Neutrophil (primary cell): ENCODE measurements at regions not wholly inside any gene's neighbourhood (a gene's known extent, or its start where the extent isn't known, plus 50 kb on each side); places are given as distances from the start of the nearest gene placed in this dataset.

Experiments used
- H3K27ac ChIP-seq: fragments of 200-600 bp; sonication (generic); 2 replicates; pipeline ENCODE4 v1.5.1; 2016; ENCODE audit warnings: mild to moderate bottlenecking, moderate library complexity
- H3K27me3 ChIP-seq: fragments of 200-600 bp; sonication (generic); 2 replicates; pipeline ENCODE4 v1.6.0; 2016; ENCODE audit warnings: mild to moderate bottlenecking
- H3K36me3 ChIP-seq: fragments of 200-600 bp; sonication (generic); 2 replicates; pipeline ENCODE4 v1.5.1; 2017
- H3K4me1 ChIP-seq, 2 experiments: fragments of 200-600 bp in 1 of 2; sonication (generic) in 1 of 2; 1 replicate in 1 of 2; 2 replicates in 1 of 2; pipeline versions ENCODE4 v1.5.1 to v1.6.1; 2013 to 2016; ENCODE audit warnings: low read depth in 1 of 2, low read length in 1 of 2, mild to moderate bottlenecking in 1 of 2, moderate library complexity in 1 of 2; ENCODE audit not compliant: control insufficient read depth in 1 of 2, insufficient read depth in 1 of 2
- H3K4me3 ChIP-seq, 2 experiments: fragments of 200-600 bp in 1 of 2; sonication (generic) in 1 of 2; 1 replicate in 1 of 2; 2 replicates in 1 of 2; pipeline ENCODE4 v1.5.1; 2013 to 2016; ENCODE audit warnings: low read depth in 1 of 2, low read length in 1 of 2, mild to moderate bottlenecking in 1 of 2, moderate library complexity in 1 of 2
- H3K9me3 ChIP-seq: fragments of 200-600 bp; sonication (generic); 2 replicates; pipeline ENCODE4 v1.5.1; 2016
- TF ChIP-seq, protein P1 (sequence below): fragments of 200-600 bp; sonication (generic); IDR thresholded peaks from 2 replicates; pipeline ENCODE4 v1.5.1; 2016; ENCODE audit warnings: antibody characterized with exemption

DNA sequence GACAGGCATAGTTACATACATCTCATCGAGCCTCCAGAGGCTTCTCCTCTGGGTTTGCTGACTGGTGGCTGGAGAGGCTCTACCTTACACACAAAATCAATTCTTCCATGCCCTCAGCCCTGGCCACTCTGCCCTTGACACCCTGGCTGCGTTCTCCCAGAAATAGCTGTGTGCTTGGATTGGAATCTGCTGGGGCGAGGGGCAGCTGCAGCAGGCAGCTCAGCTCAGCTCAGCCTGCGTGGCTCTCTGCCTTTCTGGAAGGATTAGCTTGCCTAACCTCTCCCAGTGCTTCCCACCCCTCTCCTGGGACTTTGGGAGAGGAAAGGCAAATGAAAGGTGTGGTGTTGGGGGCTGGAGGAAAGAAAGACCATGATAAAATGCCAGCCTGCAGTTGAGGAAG, 216.1 kb downstream of the ENGASE start:
- H3K9me3 ChIP-seq = no peaks in the 10 kb centered on the region
- H3K4me1 ChIP-seq = no peaks in the 10 kb centered on the region
- TF ChIP-seq, protein P1, sequence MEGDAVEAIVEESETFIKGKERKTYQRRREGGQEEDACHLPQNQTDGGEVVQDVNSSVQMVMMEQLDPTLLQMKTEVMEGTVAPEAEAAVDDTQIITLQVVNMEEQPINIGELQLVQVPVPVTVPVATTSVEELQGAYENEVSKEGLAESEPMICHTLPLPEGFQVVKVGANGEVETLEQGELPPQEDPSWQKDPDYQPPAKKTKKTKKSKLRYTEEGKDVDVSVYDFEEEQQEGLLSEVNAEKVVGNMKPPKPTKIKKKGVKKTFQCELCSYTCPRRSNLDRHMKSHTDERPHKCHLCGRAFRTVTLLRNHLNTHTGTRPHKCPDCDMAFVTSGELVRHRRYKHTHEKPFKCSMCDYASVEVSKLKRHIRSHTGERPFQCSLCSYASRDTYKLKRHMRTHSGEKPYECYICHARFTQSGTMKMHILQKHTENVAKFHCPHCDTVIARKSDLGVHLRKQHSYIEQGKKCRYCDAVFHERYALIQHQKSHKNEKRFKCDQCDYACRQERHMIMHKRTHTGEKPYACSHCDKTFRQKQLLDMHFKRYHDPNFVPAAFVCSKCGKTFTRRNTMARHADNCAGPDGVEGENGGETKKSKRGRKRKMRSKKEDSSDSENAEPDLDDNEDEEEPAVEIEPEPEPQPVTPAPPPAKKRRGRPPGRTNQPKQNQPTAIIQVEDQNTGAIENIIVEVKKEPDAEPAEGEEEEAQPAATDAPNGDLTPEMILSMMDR = no peak
- H3K36me3 ChIP-seq = no peaks in the 10 kb centered on the region
- no peak overlapping the region for H3K27ac ChIP-seq
- H3K4me3 ChIP-seq = no peak overlapping the region
- peaks cover 23% of the 10 kb centered on the region for H3K27me3 ChIP-seq

DNA sequence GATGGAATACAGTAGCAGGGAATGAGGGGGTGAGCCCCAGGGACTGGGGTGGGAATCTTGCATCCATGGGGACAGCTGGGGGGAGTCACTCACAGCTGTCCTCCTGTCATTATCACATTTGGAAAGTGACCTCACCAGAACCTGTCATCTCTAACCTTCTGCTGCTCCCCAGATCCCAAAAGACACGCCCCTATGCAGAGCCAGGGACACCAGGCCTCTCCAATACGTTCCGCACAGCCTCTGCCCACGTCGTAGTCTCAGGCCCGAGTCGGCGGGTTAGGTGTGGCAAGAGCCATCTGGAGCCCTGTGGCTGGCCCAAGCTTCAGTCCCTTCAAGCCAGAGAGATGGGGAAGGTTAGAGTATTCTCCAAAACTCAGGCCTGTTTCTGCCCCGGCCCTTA, 214.3 kb downstream of the ENGASE start:
- H3K4me1 ChIP-seq = no peaks in the 10 kb centered on the region
- H3K27me3 ChIP-seq = peaks cover 10% of the 10 kb centered on the region
- TF ChIP-seq, protein P1 = no peak
- H3K27ac ChIP-seq = no peak overlapping the region
- H3K9me3 ChIP-seq = no peaks in the 10 kb centered on the region
- H3K4me3 ChIP-seq = no peak overlapping the region
- H3K36me3 ChIP-seq = no peaks in the 10 kb centered on the region

DNA sequence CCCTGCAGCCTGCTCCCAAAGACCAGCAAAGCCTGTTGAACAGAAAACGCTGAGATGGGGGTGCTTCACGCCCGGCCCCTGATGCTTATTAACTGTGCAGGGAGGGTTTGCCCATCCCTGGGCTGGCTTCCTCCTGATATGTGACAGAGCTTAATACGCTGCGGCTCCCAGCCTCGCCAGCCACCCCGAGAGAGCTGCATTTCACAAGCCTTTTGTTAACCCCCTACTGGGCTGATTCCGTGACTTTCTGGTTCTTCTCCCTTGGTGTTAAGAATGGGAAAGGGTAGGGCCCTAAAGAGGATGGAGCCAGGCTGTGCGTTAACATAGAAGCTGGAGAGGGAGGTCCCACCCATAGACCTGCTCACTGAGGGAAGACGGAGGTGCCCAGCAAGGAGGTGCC, 211.8 kb downstream of the ENGASE start:
- Histone ChIP-seq H3K9me3 (no peaks in the 10 kb centered on the region), H3K36me3 (no peaks in the 10 kb centered on the region), H3K27me3 (peaks cover 14% of the 10 kb centered on the region), H3K4me1 (no peaks in the 10 kb centered on the region), H3K27ac (no peak overlapping the region), H3K4me3 (no peak overlapping the region)
- TF ChIP-seq, protein P1 = no peak

DNA sequence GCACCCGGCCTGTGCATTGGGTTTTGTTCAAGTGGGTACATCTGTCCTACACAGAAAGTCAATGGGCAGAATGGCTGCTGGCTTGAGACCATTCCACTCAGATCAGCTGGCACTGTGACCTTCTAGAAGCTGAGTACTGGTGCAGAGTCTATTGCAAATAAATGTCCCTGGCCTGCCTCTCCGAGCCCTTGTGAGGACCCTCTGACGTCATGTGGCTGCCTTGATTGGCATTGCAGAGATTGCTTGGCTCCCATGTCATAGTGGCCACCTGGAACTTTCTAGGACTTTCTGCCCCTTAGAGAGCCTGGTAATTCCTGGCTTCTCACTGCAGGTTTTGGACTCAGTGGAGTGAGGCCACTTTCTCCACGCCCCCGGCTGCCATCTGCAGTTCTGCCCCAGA, 211.3 kb downstream of the ENGASE start:
- Histone ChIP-seq H3K4me1 (no peaks in the 10 kb centered on the region), H3K9me3 (no peaks in the 10 kb centered on the region), H3K4me3 (no peak overlapping the region), H3K36me3 (no peaks in the 10 kb centered on the region), H3K27ac (no peak overlapping the region), H3K27me3 (peaks cover 15% of the 10 kb centered on the region)
- TF ChIP-seq, protein P1 = no peak

DNA sequence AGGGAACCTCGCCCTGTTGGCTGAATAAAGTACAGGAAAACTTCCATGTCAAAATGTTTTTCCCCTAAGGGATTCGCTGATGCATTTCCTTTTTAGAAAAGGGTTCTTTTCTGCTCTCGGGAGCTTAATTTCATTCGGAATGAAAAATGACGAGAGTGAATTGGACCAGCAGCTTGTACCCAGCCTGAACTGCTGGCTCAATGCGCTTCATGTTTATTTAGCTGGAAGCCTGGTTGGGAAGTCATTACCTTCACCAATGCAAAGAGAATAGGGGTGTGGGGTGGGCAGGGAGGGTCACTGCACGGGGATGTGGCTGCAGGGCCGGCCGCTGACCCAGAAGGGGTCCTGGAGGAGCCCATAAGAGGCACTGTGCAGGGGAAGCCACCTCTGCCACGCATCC, 207.7 kb downstream of the ENGASE start:
- Histone ChIP-seq H3K4me3 (no peak overlapping the region), H3K4me1 (no peaks in the 10 kb centered on the region), H3K9me3 (no peaks in the 10 kb centered on the region), H3K27me3 (peaks cover 15% of the 10 kb centered on the region), H3K36me3 (no peaks in the 10 kb centered on the region), H3K27ac (no peak overlapping the region)
- TF ChIP-seq, protein P1 = no peak

DNA sequence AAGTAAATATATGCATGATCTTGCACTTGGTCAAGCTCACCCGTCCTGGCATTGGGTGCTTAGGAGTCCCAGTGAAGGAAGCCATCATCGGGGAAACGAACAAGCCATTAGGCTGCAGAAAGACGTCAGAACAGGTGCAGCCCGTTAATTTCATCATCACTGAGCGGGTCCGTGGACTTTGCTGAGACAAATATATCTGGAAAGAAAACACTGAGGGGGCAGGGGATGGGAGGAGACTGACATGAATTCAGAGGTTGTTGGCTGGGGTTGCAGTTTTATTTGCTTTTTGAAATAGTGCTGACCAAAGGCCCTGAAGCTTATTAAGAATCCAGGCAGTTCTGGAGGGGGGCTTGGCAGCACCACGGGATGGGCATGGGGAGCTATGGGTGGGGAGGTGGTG, 207.2 kb downstream of the ENGASE start:
- TF ChIP-seq, protein P1 = no peak
- Histone ChIP-seq H3K4me3 (no peak overlapping the region), H3K9me3 (no peaks in the 10 kb centered on the region), H3K27me3 (peaks cover 15% of the 10 kb centered on the region), H3K27ac (no peak overlapping the region), H3K4me1 (no peaks in the 10 kb centered on the region), H3K36me3 (no peaks in the 10 kb centered on the region)
